Tibial nerve (tissue), 3 donors: ENCODE measurements at regions not wholly inside any gene's neighbourhood (a gene's known extent, or its start where the extent isn't known, plus 50 kb on each side); places are given as distances from the start of the nearest gene placed in this dataset.

Experiments used
- POLR2A ChIP-seq, 2 donors: fragments of 450-650 bp; IDR thresholded peaks; one replicate each; pipeline ENCODE4 v1.6.1; 2017; ENCODE audit warnings: antibody characterized with exemption in 2 of 2, mild to moderate bottlenecking in 2 of 2, moderate library complexity in 2 of 2
- TF ChIP-seq, protein P1 (sequence below), 5 experiments: fragments of 200-600 bp in 3 of 5; fragments of 450-650 bp in 2 of 5; sonication (generic) in 3 of 5; IDR thresholded peaks; one replicate each; pipeline ENCODE4 v1.5.1; 2016 to 2019; ENCODE audit warnings: antibody characterized with exemption in 5 of 5, mild to moderate bottlenecking in 3 of 5, moderate library complexity in 2 of 5

DNA sequence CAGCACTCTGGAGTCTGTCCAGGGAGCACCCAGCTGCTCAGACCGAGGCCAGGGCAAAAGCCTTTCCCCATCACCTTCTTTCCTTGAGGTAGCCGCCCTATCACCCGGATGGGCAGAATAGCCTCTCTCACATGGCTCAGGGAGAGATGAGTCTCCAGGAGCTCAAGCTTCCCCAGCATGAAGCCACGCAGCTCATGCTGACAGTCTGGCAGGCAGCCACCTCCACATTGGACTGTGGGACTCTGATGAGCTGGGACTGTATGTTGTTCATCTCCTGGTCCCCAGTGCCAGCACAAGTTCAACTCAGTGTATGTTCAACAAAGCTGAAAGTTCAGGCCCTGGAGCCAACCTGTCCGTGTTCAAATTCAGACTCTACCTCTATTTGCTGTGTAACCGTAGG is 75.2 kb upstream of the ZC3H12A start:
- TF ChIP-seq, protein P1, sequence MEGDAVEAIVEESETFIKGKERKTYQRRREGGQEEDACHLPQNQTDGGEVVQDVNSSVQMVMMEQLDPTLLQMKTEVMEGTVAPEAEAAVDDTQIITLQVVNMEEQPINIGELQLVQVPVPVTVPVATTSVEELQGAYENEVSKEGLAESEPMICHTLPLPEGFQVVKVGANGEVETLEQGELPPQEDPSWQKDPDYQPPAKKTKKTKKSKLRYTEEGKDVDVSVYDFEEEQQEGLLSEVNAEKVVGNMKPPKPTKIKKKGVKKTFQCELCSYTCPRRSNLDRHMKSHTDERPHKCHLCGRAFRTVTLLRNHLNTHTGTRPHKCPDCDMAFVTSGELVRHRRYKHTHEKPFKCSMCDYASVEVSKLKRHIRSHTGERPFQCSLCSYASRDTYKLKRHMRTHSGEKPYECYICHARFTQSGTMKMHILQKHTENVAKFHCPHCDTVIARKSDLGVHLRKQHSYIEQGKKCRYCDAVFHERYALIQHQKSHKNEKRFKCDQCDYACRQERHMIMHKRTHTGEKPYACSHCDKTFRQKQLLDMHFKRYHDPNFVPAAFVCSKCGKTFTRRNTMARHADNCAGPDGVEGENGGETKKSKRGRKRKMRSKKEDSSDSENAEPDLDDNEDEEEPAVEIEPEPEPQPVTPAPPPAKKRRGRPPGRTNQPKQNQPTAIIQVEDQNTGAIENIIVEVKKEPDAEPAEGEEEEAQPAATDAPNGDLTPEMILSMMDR (IDR thresholded peaks at IDR 0.05), result no peak
- no peak for TF ChIP-seq POLR2A (IDR thresholded peaks at IDR 0.05)
